ENCODE measurements at regions not wholly inside any gene's neighbourhood (a gene's known extent, or its start where the extent isn't known, plus 50 kb on each side); places are given as distances from the start of the nearest gene placed in this dataset.

GRCh38 chr18:52150050-52150449 is 189.9 kb upstream of the DCC start:
- Histone ChIP-seq H3K9me3 (replicated peaks in 1 of 2; ENCODE audit: control insufficient read depth in 1 of 2, insufficient read depth in 1 of 2, low read length in 2 of 2) (peaks cover 6 to 16% of the 10 kb centered on the region in 2 donors), H3K9ac (ENCODE audit: insufficient read depth, low read length, poor library complexity, severe bottlenecking) (no peak overlapping the region), H3K4me3 (replicated peaks in 1 of 3; ENCODE audit: low read depth in 2 of 3, low read length in 3 of 3) (no peak overlapping the region), H3K27ac (ENCODE audit: low read depth in 1 of 2, low read length in 2 of 2) (no peak overlapping the region), H3K4me1 (ENCODE audit: control insufficient read depth in 1 of 2, insufficient read depth in 2 of 2, low read length in 2 of 2) (no peaks in the 10 kb centered on the region), H3K79me2 (ENCODE audit: insufficient read depth, low read length) (no peaks in the 10 kb centered on the region), H3K36me3 (replicated peaks in 1 of 2; ENCODE audit: control insufficient read depth in 1 of 2, insufficient read depth in 2 of 2, low read length in 2 of 2) (no peaks in the 10 kb centered on the region), H4K20me1 (ENCODE audit: insufficient read depth, low read length) (no peaks in the 10 kb centered on the region), H3K27me3 (ENCODE audit: control insufficient read depth in 2 of 2, insufficient read depth in 2 of 2, low read length in 2 of 2) (no peaks in the 10 kb centered on the region), H2AFZ (ENCODE audit: insufficient read depth, low read depth, low read length, poor library complexity, severe bottlenecking) (no peak overlapping the region), H3K4me2 (replicated peaks; ENCODE audit: extremely low read depth, low read length, poor library complexity, severe bottlenecking) (no peak overlapping the region)
- no peak for DNase-seq
- Mint-ChIP-seq H3K27me3 (ENCODE audit: low read depth in 3 of 3) (no peaks in the 10 kb centered on the region), H3K4me3 (no peak overlapping the region), H3K4me1 (no peaks in the 10 kb centered on the region), H3K9me3 (peaks cover 0 to 15% (median 6%) of the 10 kb centered on the region in 7 donors), H3K36me3 (no peaks in the 10 kb centered on the region), H3K27ac (no peak overlapping the region)
- no peak for TF ChIP-seq CTCF (IDR thresholded peaks at IDR 0.05)
- intact Hi-C loops (cut with micrococcal nuclease) = no loop called here
- no CpG with 5 or more reads among the region's 2 CpGs for WGBS (ENCODE audit: insufficient coverage)

GRCh38 chr18:52152036-52152435 is 188.0 kb upstream of the DCC start:
- no peak overlapping the region for H3K4me2 ChIP-seq (replicated peaks; ENCODE audit: extremely low read depth, low read length, poor library complexity, severe bottlenecking)
- H3K27me3 ChIP-seq (ENCODE audit: control insufficient read depth in 2 of 2, insufficient read depth in 2 of 2, low read length in 2 of 2) = no peaks in the 10 kb centered on the region
- DNase-seq = no peak
- H3K79me2 ChIP-seq (ENCODE audit: insufficient read depth, low read length) = no peaks in the 10 kb centered on the region
- Mint-ChIP-seq H3K36me3 (no peaks in the 10 kb centered on the region), H3K4me3 (no peak overlapping the region), H3K4me1 (no peaks in the 10 kb centered on the region), H3K27me3 (ENCODE audit: low read depth in 3 of 3) (no peaks in the 10 kb centered on the region), H3K27ac (no peak overlapping the region), H3K9me3 (peaks cover 0 to 15% (median 6%) of the 10 kb centered on the region in 7 donors)
- H3K4me3 ChIP-seq (replicated peaks in 1 of 3; ENCODE audit: low read depth in 2 of 3, low read length in 3 of 3) = no peak overlapping the region
- intact Hi-C loops (cut with micrococcal nuclease) = no loop called here
- H3K4me1 ChIP-seq (ENCODE audit: control insufficient read depth in 1 of 2, insufficient read depth in 2 of 2, low read length in 2 of 2) = no peaks in the 10 kb centered on the region
- no peak overlapping the region for H3K27ac ChIP-seq (ENCODE audit: low read depth in 1 of 2, low read length in 2 of 2)
- no peak overlapping the region for H3K9ac ChIP-seq (ENCODE audit: insufficient read depth, low read length, poor library complexity, severe bottlenecking)
- H3K36me3 ChIP-seq (replicated peaks in 1 of 2; ENCODE audit: control insufficient read depth in 1 of 2, insufficient read depth in 2 of 2, low read length in 2 of 2) = no peaks in the 10 kb centered on the region
- no peaks in the 10 kb centered on the region for H4K20me1 ChIP-seq (ENCODE audit: insufficient read depth, low read length)
- 90% methylated on average over 2 of the region's 3 CpGs for WGBS (ENCODE audit: insufficient coverage)
- no peak for TF ChIP-seq CTCF (IDR thresholded peaks at IDR 0.05)
- H2AFZ ChIP-seq (ENCODE audit: insufficient read depth, low read depth, low read length, poor library complexity, severe bottlenecking) = no peak overlapping the region
- peaks cover 6 to 16% of the 10 kb centered on the region in 2 donors for H3K9me3 ChIP-seq (replicated peaks in 1 of 2; ENCODE audit: control insufficient read depth in 1 of 2, insufficient read depth in 1 of 2, low read length in 2 of 2)

Data from CD14-positive monocyte (primary cell).